ENCODE measurements at regions not wholly inside any gene's neighbourhood (a gene's known extent, or its start where the extent isn't known, plus 50 kb on each side); places are given as distances from the start of the nearest gene placed in this dataset.

DNA sequence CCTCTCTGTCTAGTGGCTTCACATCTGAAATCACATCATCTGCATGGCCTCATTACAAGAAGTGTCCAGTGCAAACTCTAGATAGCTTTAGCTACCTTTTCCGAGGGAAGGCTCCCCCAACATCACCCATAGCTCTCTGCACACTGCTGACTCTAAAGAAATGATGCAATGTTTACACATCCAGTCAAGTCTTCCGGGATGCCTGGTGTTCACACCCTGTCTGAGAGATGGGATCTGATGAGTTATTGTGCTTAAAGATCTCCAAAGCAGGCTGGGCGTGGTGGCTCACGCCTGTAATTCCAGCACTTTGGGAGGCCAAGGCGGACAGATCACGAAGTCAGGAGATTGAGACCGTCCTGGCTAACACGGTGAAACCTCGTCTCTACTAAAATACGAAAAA, 404.6 kb upstream of the IRAK1BP1 start (continued):
- TF ChIP-seq, protein P1, sequence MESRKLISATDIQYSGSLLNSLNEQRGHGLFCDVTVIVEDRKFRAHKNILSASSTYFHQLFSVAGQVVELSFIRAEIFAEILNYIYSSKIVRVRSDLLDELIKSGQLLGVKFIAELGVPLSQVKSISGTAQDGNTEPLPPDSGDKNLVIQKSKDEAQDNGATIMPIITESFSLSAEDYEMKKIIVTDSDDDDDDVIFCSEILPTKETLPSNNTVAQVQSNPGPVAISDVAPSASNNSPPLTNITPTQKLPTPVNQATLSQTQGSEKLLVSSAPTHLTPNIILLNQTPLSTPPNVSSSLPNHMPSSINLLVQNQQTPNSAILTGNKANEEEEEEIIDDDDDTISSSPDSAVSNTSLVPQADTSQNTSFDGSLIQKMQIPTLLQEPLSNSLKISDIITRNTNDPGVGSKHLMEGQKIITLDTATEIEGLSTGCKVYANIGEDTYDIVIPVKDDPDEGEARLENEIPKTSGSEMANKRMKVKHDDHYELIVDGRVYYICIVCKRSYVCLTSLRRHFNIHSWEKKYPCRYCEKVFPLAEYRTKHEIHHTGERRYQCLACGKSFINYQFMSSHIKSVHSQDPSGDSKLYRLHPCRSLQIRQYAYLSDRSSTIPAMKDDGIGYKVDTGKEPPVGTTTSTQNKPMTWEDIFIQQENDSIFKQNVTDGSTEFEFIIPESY (IDR thresholded peaks at IDR 0.05), result no peak
- TF ChIP-seq NR2F2 (IDR thresholded peaks at IDR 0.05) (no peak), HNF4G (IDR thresholded peaks at IDR 0.05) (no peak), EGR1 (IDR thresholded peaks at IDR 0.05; ENCODE audit: low read depth in 2 of 2) (no peak), JUND (IDR thresholded peaks at IDR 0.05) (no peak), HNF4A (conservative IDR thresholded peaks at IDR 0.05) (no peak)
- TF ChIP-seq, protein P2, sequence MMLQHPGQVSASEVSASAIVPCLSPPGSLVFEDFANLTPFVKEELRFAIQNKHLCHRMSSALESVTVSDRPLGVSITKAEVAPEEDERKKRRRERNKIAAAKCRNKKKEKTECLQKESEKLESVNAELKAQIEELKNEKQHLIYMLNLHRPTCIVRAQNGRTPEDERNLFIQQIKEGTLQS (IDR thresholded peaks at IDR 0.05), result no peak
- TF ChIP-seq, protein P3, sequence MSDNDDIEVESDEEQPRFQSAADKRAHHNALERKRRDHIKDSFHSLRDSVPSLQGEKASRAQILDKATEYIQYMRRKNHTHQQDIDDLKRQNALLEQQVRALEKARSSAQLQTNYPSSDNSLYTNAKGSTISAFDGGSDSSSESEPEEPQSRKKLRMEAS (IDR thresholded peaks at IDR 0.05), result no peak

DNA sequence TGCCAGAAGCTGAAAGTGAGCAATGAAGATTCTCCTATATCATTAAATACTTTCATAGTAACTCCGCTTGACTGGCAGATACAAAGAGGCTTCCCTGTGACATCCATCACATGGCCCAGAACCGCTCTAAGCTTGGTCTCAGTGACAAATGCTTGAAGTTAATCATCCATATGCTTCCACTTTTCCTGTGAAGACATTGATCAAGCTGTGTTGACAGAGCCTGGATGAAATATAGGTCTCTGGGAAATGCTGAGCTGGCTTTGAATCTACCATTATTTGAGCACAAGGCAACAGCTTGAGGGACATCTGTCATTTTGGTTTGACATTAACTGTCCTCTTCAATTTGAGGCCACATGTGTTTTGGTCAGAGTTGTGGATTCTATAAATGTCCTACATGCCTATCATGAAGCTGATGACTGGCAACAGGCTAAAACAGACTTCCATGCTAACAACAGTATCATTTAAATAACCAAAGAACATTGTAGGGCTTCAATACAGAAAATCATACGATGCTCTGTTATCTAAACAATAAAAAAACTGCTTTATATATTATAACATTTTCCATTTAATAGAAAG, 402.2 kb upstream of the IRAK1BP1 start:
- H3K27ac ChIP-seq (ENCODE audit: low read depth in 1 of 2, low read length in 2 of 2), result no peak overlapping the region
- H3K27me3 ChIP-seq (ENCODE audit: control insufficient read depth in 4 of 4, insufficient read depth in 4 of 4, low read length in 3 of 4), result no peaks in the 10 kb centered on the region
- 86% methylated on average over 3 of the region's 3 CpGs for WGBS
- no peak for DNase-seq (ENCODE audit: low spot score)
- no peaks in the 10 kb centered on the region for H3K4me1 ChIP-seq (ENCODE audit: control insufficient read depth in 4 of 4, insufficient read depth in 4 of 4, low read length in 3 of 4)
- TF ChIP-seq HNF4A (conservative IDR thresholded peaks at IDR 0.05) (no peak), RAD21 (IDR thresholded peaks at IDR 0.05) (no peak), TAF1 (conservative IDR thresholded peaks at IDR 0.05) (no peak), NR2F2 (IDR thresholded peaks at IDR 0.05) (no peak), FOXA1 (IDR thresholded peaks at IDR 0.05) (no peak), YY1 (IDR thresholded peaks at IDR 0.05) (no peak), SP1 (IDR thresholded peaks at IDR 0.05) (no peak), EGR1 (IDR thresholded peaks at IDR 0.05; ENCODE audit: low read depth in 2 of 2) (no peak), RXRA (IDR thresholded peaks at IDR 0.05) (no peak), JUND (IDR thresholded peaks at IDR 0.05) (no peak), GABPA (IDR thresholded peaks at IDR 0.05 in 1 of 2, conservative IDR thresholded peaks at IDR 0.05 in 1 of 2) (no peak), FOXA2 (IDR thresholded peaks at IDR 0.05) (no peak), HNF4G (IDR thresholded peaks at IDR 0.05) (no peak)
- TF ChIP-seq, protein P4, sequence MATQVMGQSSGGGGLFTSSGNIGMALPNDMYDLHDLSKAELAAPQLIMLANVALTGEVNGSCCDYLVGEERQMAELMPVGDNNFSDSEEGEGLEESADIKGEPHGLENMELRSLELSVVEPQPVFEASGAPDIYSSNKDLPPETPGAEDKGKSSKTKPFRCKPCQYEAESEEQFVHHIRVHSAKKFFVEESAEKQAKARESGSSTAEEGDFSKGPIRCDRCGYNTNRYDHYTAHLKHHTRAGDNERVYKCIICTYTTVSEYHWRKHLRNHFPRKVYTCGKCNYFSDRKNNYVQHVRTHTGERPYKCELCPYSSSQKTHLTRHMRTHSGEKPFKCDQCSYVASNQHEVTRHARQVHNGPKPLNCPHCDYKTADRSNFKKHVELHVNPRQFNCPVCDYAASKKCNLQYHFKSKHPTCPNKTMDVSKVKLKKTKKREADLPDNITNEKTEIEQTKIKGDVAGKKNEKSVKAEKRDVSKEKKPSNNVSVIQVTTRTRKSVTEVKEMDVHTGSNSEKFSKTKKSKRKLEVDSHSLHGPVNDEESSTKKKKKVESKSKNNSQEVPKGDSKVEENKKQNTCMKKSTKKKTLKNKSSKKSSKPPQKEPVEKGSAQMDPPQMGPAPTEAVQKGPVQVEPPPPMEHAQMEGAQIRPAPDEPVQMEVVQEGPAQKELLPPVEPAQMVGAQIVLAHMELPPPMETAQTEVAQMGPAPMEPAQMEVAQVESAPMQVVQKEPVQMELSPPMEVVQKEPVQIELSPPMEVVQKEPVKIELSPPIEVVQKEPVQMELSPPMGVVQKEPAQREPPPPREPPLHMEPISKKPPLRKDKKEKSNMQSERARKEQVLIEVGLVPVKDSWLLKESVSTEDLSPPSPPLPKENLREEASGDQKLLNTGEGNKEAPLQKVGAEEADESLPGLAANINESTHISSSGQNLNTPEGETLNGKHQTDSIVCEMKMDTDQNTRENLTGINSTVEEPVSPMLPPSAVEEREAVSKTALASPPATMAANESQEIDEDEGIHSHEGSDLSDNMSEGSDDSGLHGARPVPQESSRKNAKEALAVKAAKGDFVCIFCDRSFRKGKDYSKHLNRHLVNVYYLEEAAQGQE (IDR thresholded peaks at IDR 0.05), result no peak
- TF ChIP-seq, protein P2 (IDR thresholded peaks at IDR 0.05), result no peak
- TF ChIP-seq, protein P5, sequence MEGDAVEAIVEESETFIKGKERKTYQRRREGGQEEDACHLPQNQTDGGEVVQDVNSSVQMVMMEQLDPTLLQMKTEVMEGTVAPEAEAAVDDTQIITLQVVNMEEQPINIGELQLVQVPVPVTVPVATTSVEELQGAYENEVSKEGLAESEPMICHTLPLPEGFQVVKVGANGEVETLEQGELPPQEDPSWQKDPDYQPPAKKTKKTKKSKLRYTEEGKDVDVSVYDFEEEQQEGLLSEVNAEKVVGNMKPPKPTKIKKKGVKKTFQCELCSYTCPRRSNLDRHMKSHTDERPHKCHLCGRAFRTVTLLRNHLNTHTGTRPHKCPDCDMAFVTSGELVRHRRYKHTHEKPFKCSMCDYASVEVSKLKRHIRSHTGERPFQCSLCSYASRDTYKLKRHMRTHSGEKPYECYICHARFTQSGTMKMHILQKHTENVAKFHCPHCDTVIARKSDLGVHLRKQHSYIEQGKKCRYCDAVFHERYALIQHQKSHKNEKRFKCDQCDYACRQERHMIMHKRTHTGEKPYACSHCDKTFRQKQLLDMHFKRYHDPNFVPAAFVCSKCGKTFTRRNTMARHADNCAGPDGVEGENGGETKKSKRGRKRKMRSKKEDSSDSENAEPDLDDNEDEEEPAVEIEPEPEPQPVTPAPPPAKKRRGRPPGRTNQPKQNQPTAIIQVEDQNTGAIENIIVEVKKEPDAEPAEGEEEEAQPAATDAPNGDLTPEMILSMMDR (IDR thresholded peaks at IDR 0.05; ENCODE audit: low read depth, low read length, missing input control), result no peak
- TF ChIP-seq, protein P1 (IDR thresholded peaks at IDR 0.05), result no peak
- TF ChIP-seq, protein P3 (IDR thresholded peaks at IDR 0.05), result no peak
- no peak overlapping the region for H3K9ac ChIP-seq (ENCODE audit: low read depth in 1 of 2, low read length in 2 of 2)
- no peaks in the 10 kb centered on the region for H3K36me3 ChIP-seq (ENCODE audit: control insufficient read depth in 4 of 4, insufficient read depth in 3 of 4, low read depth in 1 of 4, low read length in 3 of 4)
- no peak overlapping the region for H3K4me3 ChIP-seq (ENCODE audit: low read depth in 1 of 3, low read length in 3 of 3)
- no peaks in the 10 kb centered on the region for H3K9me3 ChIP-seq (ENCODE audit: control insufficient read depth in 4 of 4, low read length in 3 of 4)
